H1 (cell line): ENCODE measurements at regions not wholly inside any gene's neighbourhood (a gene's known extent, or its start where the extent isn't known, plus 50 kb on each side); places are given as distances from the start of the nearest gene placed in this dataset.

Source experiments
- CHD2 ChIP-seq: IDR thresholded peaks from 2 replicates; pipeline ENCODE4 v1.6.1; 2012; ENCODE audit warnings: low read length, improper control_type of control experiment
- CHD7 ChIP-seq: fragments of 300-600 bp; sonication (generic); IDR thresholded peaks from 2 replicates; pipeline ENCODE4 v1.7.1; 2012; ENCODE audit warnings: low read length, moderate library complexity, mild to moderate bottlenecking, inconsistent platforms; ENCODE audit not compliant: insufficient replicate concordance

GRCh38 chr4:106624671-106625070 lies 256.1 kb upstream of the GIMD1 start (continued):
- no peak for TF ChIP-seq CHD7
- no peak for TF ChIP-seq CHD2
- TF ChIP-seq, all 59 proteins: peak for 0
